COLO829 (cell line): ENCODE measurements at regions not wholly inside any gene's neighbourhood (a gene's known extent, or its start where the extent isn't known, plus 50 kb on each side); places are given as distances from the start of the nearest gene placed in this dataset.

Experiments
- DNase-seq: peaks from one replicate; pipeline ENCODE4 v3.0.0; 2012; ENCODE audit warnings: low spot score

DNA sequence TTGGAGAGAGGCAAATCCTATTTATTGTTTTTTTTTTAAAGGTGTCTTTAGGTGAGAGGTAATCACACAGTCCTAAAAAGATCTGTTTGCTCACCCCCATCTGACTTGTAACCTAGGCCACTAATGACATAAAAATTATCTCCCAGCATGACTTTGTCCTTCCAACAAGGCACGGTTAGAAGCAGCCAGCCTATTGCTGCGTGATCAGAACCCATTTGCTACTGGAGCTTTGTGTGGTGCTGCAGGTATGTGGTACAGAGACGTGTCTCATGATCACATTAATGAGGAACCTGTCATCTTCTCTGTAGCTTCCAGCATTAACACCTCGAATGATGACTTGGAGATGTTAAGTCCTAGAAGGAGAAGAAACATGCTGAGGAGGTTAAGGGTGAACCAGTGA, 555.8 kb upstream of the TLE4 start:
- no peak for DNase-seq

DNA sequence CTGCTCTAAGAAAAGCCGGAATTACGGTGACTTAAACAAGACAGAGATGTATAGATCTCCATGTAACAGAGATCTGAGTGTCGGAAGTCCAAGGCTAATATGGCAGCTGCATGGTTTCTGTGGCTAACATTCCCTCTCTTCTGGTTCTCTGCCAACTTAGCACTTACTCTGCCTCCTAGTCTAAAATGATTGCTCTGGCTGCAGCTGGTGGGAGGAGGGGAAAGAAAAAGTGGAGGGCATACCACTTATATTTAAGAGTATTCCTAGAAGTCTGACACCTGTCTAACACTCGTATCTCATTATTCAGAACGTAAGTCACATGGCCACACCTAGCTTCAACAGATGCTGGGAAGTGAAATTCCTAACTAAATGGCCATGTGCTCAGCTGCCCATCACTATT, 551.5 kb upstream of the TLE4 start:
- DNase-seq, result no peak

DNA sequence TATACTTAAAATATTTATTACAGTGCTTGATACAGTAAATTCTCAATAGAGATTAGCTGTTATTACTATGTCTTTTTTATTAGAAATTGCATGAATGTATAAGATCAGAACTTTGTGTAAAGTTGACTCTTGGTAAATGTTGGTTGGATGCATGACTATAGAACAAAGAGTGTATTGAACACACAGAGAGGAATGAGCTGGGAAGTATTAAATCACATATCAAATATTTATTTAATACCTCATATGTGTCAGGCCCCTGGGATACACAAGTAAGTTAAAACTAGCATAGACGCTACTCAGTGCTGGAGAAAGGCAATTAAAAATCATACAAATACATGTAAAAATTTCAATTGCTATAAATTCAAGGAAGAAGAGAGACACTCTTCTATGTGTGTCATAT, 550.7 kb upstream of the TLE4 start:
- no peak for DNase-seq

DNA sequence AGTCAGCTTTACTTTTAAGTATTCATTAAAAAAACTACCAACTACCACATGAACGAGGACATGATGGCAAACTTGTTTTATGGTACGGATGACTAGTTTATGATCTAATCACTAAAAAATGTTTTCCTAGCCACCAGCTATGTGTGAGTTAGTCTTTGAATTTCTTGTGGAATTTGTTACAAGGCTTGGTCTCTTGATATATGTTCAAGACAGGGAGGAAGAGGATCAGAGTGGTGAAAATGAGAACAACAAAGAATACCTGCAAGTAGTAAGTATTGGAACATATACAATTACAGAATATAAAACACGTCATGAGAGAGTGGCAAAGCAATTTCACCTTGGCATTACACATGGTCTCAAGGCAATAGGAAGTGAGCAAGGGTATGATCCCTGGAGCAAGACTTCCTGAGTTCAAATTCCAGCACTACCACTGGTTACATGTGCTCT, 548.6 kb upstream of the TLE4 start:
- DNase-seq, result peak; percentile 81

DNA sequence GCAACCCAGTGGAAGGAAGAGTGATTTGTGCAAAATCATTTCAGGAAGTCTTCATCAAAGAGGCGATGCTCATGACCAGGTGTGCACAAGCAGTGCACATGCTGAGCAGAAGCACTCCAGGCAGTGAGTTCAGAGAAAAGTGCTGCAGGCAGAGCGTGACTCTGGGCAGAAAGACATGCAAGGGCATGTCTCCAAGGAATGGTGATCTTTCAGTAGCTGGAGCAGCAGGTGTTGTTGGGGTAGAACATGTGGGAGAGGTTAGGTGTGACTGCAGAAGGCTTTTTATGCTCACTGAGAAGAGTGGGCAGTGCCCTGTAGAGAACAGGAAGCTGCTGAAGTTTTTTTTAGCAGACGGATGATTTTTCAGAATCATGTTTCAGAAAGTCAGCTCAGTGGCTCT, 545.4 kb upstream of the TLE4 start:
- no peak for DNase-seq

DNA sequence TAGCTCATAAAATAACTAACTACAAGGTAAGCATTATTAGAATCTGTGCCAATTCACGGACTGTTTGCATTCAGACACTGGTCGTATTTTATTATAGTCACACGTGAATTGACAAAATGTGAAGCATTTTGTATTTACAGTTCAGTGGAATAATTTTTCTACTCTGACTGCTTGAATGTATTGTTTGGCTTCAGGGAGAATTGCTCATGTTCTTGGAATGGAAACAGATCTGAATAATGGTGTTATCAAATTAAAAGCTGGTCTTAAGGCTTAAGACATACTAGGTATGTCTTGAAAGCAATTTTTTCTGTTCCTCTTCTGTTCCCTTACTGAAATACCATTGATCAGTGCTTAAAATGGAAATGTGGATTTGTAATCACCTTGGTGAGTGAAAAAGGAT, 543.7 kb upstream of the TLE4 start:
- no peak for DNase-seq

DNA sequence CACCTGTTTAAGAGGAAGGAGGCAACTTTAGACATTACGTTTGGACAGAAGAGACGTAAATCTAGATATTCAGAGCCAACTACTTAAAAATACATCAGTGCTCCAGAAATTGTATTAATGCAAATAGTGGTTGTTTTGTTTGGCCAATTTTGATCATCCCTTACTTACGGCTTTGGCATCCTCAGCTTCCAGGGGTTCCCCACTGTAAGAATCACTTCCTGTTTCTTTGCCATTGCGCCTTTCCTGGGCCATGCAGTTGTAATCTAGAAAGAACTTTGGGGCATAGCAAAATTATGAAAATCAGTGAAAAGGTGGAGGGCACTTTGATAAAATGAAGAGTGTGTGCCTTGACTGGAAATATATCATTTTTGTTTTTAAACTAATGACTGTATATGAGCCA, 537.2 kb upstream of the TLE4 start:
- DNase-seq, result no peak

DNA sequence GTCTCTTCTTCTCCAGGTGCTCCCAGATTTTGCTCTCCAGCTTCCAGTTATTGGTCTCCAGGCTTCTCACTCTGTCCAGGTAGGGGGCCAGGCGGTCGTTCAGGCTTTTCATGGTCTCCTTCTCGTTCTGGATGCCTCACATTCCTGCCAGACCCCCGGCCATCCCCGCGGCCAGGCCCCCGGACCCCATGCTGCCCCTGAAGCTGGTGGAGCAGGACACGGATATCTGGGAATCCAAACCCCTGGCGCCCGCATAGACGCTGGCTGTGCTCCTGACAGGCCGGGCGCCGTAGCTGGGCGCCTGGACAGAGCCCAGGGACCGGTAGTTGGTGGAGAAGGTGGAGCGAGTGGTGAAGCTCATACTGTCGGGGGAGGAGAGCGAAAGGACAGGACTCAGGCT, 534.4 kb upstream of the TLE4 start:
- DNase-seq, result no peak

DNA sequence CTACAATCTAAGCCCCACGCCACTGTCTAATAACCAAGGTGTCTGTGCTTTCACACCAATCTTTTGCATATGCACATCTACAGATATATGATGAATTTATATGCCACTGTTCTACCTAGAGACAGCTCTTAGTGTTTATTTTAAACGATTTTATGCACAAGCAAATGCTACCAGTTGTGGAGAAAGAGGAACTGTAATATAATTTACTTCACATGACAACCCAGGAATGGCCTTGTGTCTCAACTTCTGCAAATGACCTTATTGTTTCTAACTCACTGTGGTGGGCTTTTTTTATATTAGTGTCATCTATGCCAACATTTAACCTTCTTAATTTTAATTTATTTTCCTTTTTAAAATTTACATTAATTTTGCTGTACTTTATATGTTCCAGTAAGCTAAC, 531.1 kb upstream of the TLE4 start:
- no peak for DNase-seq

DNA sequence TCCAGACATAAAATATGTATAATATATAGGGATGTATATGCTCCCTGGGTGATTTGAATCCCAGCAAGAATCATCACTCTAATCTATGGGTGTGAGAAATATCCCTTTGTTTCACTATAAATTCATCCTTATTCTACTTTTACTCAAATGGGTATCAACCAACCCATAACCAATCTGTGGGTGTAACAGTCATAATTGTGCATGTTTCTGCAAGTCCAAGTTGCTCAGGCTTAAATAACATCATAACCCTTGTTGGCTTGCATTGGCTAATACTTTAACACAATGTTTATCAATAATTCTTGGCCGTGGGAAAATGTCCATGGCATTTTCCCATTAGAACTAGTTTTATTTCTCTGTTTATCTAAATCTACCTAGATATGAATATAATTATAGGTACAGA, 530.5 kb upstream of the TLE4 start:
- no peak for DNase-seq

DNA sequence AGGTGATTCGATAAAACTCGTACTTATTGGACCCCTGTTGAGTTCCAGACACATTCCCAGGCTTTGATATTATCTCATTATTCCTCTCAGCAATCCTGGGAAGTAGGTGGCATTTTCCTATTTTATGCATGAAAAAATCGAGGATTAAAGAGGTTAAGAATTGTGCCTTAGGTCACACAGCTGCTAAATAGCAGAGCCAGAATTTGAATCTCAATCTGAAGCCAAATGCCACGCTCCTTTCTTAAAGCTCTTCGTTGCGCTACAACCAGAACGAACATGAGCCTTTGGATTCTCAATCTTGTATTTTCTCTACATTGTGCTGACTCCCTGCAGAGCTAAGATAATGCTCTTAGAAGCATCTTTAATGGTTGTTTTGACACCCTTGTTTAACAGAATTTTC, 527.8 kb upstream of the TLE4 start:
- no peak for DNase-seq

DNA sequence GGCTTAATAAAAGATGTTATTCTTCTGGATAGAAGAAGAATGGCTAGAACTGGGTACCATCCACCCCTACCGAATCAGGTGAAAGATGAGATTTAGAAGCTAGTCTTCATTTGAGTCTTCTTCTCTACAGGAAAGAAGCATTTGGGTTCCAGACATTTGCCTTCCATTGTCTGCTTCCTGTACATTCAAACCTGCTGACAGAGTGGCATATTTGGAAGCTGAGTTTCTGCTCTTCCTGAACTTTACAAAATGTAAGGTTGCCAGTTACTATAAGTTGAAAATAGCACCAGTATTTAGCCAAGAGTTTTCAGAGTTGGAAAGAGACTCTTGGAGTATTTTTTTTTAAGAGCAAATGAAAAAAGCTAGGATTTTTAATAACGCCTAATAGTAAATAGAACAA, 525.4 kb upstream of the TLE4 start:
- no peak for DNase-seq

DNA sequence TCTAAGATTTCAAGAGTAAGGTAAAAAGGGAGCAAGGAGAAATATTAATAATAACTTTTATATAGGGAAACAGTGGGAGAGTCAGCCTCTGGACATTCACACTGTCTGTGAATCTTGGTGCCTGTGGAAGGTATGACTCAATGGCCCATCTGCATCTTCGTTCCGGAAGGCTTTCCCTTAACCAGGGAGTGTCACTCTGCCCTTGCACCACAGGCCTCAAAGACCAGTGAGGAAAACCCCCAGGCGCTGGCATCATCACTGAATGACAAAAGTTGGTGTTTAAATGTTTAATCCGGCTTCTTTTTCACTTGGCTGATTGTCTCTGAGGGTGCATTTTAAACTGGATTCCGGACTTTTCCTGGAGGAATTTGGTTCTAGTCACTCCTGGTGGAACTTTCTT, 522.4 kb upstream of the TLE4 start:
- no peak for DNase-seq

DNA sequence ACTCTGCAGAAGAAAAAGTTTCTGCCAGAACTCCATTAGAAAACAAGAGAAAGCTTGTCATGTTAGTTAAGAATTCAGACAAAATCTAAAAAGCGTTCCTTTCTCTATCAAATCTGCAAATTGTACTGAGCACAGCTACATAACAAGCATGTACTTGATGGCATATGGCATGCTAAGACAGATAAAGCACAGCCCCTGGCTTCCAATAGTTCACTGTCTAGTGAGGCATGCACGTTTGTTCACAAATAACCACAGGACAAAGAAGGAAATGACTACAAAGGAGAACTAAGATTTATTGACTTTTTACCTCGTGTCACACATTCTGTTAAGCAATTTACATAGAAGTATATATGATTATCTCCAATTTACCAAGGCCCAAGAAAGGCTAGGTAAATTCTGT, 518.2 kb upstream of the TLE4 start:
- no peak for DNase-seq

DNA sequence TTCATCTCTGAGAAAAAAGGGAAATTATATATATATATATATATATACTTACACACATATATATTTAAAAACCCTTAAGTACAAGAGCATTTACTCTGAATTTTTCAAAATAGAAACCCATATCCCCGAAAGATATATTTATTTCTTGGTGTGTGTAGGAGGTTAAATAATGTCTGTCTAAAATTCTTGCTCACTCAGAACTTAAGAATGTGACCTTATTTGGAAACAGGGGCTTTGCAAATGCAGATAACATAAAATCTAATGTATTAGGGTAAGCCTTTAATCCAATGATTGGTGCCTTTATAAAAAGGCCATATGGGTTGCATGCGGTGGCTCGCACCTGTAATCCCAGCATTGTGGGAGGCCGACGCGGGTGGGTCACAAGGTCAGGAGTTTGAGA, 517.3 kb upstream of the TLE4 start:
- DNase-seq, result no peak

DNA sequence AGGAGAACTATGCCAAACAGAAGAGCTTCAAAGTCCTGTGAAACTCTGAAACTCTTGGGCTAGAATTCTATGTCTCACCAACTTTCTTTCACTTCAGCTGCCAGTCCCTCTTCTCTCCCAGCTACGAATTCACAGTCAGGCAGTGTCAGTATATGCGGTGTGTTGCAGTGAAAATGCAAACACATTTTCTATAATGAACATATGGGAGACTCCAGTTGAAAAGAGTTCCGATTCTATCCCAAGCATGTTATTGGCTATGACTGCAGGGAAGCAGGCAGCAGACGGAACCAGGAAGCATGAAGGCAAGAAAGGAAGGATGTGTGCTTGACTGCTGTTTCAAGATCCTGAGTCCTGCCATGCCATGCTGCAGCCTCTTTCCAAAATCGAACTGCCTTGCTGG, 515.7 kb upstream of the TLE4 start:
- no peak for DNase-seq

DNA sequence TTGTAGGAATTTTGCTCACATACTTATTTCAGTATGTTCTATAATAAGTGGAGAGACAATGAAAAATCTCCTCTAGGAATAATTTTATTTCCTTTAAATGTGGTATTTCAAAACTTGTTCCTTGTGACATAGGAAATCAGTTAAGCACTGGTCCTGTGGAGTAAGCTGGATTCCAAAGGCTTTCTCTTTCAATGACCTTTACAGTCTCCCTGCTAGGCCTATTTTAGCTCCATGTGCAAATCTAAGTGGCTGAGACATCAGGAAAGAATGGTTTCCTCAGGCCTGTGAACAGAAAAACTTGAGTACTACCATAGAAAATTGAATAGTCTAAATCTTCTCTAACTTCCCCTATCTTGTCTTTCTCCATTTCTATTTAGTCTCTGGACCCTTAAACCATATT, 514.2 kb upstream of the TLE4 start:
- no peak for DNase-seq

DNA sequence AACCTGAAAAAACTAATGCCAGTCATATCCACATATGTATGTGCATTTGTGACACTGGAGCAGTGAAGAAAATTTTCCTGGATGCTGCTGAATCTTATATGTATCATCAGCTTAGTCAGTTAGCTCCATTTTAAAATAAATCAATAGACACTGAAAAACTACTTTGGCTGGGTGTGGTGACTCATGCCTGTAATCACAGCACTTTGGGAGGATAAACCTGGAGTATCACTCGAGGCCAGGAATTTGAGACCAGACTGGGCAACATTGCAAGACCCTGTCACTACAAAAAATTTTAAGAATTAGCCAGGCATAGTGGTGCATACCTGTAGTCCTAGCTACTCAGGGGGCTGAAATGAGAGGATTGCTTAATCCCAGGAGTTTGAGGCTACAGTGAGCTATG, 511.0 kb upstream of the TLE4 start:
- DNase-seq, result no peak

DNA sequence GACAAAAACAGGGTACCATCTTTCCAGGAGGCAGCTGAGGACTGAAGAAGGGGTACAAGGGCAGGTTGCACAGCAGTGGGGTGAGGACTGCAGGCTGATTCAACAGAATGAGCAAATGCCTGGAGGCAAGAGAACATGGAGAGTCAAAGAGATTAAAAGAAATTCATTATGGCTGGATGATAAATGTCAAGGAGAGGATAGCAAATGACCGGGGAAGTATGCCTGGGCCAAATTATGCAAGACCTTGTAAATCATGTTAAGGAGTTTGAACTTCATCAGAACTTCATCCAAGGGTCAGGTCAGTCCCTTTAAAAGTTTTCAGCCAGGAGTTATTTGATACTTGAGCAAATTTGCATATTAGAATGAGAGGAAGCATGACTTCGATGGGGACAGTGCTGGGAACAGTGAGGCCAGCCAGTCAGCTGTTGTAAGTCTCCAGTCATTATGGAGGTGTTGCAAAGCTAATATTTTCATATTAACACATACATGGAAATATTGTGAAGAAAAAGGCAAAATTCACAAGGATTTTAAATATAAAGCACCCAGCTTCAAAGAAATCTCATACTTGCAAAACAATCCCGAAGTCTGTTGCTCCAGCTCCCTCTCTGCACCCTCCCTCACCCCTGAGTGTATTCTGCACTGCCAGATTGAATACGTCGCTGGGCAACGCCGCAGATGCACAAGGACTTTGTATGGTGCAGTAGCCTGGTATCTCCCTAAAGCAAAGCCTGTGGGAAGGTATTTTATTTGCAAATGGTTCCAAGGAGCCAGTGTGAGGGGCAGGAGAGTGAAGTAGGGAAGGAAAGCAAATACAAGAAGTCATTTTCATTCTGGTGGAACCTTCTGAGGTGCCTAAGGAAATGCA, 509.8 kb upstream of the TLE4 start:
- no peak for DNase-seq

DNA sequence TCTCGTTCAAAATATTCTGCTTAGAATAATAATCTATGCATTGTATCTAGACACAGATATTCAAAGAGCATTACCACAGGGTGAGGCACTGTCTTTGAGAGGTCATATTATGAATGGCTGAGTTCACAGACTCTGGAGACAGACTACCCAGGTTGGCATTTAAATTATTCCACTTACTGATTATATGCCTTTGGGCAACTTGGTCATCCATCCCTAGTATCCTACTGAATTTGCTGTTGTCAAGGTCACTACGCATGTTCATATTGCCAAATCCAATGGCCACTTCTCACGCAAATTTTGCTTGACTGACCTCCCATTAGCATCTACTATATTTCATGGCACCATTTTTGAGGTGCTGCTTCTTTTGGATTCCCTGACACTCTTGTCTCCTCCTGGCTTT, 498.6 kb upstream of the TLE4 start:
- DNase-seq, result peak; percentile 66

DNA sequence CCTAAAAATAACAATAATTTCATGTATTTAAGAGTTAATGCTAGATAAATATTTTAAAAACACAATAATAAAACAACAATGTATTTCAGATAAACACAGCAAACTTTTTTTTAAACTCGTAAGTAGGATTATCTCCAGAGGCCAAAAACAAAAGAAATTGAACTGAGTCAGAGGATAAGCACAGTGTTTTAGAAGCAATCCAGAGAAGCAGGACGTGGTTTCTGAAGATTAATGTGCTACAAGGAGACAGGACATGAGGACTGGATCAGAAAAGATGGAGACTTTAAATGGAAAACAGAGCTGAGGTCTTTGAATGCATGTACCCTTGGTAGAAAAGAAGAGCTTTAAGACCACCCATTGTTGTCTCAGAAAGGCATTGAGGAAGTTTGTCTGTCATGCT, 491.2 kb upstream of the TLE4 start:
- no peak for DNase-seq

DNA sequence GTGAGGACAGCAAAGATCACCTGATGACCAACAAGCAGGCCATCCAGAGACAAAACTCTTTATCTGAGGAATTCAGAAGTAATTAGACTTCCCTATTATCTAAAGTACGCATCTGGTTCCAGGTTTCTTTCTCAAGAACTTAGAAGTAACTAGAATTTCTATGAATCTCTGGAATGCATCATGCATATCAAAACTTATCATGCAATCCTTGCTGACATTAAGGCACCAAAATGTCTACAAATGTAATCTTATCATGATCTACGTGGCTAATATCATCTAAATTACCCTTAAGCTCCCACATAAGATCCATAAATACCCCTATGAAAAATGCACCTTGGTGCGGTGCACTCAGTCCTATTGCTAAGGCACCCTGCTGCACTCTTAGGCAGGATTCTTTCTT, 488.1 kb upstream of the TLE4 start:
- no peak for DNase-seq

DNA sequence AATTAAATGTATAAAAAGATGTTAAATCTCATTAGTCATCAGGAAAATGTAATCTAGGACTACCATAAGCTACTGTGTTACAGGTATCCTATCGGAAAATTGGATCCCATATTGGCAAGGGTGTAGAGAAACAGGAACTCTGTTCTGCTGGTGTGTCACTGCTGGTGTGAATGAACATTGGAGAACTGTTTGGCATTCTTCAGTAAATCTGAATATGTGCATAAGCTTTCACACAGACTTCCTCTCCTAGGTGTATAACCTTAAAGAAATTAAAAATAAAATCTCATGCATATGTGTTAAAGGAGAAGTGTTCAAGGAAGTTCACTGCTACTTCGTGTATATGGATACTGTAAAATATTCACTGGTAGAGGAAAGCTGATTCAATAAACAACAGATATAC, 484.6 kb upstream of the TLE4 start:
- DNase-seq, result no peak

DNA sequence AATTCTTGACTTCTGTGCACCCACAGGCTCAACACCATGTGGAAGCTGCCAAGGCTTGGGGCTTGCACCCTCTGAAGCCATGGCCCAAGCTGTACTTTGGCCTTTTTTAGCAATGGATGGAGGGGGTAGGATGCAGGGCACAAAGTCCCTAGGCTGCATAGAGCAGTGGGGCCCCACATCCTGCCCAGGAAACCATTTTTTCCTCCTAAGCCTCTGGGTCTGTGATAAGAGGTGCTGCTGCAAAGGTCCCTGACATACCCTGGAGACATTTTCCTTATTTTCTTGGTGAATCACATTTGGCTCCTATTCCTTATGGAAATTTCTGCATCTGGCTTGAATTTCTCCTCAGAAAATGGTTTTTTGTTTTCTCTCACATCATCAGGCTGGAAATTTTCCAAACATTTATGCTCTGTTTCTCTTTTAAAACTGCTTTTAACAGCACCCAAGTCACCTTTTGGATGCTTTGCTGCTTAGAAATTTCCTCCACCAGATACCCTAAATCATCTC, 482.7 kb upstream of the TLE4 start:
- DNase-seq, result no peak
